ENCODE measurements at regions not wholly inside any gene's neighbourhood (a gene's known extent, or its start where the extent isn't known, plus 50 kb on each side); places are given as distances from the start of the nearest gene placed in this dataset.
"Not testable (repeated sequence)": the region's sequence is repeated elsewhere in the genome, so short reads cannot be mapped to it uniquely, and the experiment has no call there.

- not testable (repeated sequence) for DNase-seq
Measured at GRCh38 chr9:67635067-67635466, 223.7 kb upstream of the ANKRD20A1 start.

- not testable (repeated sequence) for DNase-seq
Measured at GRCh38 chr9:67611900-67612299, 246.8 kb upstream of the ANKRD20A1 start.

GRCh38 chr9:67609872-67610271 is 248.9 kb upstream of the ANKRD20A1 start:
- DNase-seq: not testable (repeated sequence)

- not testable (repeated sequence) for DNase-seq
Measured at GRCh38 chr9:67609435-67609834, 249.3 kb upstream of the ANKRD20A1 start.

- DNase-seq: not testable (repeated sequence)
Measured at GRCh38 chr9:67605113-67605512, 253.6 kb upstream of the ANKRD20A1 start.

GRCh38 chr9:67603609-67604008 is 255.1 kb upstream of the ANKRD20A1 start:
- DNase-seq: not testable (repeated sequence)

- not testable (repeated sequence) for DNase-seq
Measured at GRCh38 chr9:67592424-67592823, 266.3 kb upstream of the ANKRD20A1 start.

- DNase-seq: not testable (repeated sequence)
Measured at GRCh38 chr9:67555874-67556273, 302.9 kb upstream of the ANKRD20A1 start.

- DNase-seq: not testable (repeated sequence)
Measured at GRCh38 chr9:67550044-67550443, 308.7 kb upstream of the ANKRD20A1 start.

GRCh38 chr9:67529834-67530233 is 328.9 kb upstream of the ANKRD20A1 start:
- not testable (repeated sequence) for DNase-seq

GRCh38 chr9:67516938-67517337 is 341.8 kb upstream of the ANKRD20A1 start:
- DNase-seq: not testable (repeated sequence)

- not testable (repeated sequence) for DNase-seq
Measured at GRCh38 chr9:67514587-67514986, 344.1 kb upstream of the ANKRD20A1 start.

GRCh38 chr9:67503728-67504369 is 354.9 kb upstream of the ANKRD20A1 start:
- not testable (repeated sequence) for DNase-seq

GRCh38 chr9:67492028-67492427 is 366.7 kb upstream of the ANKRD20A1 start:
- not testable (repeated sequence) for DNase-seq

GRCh38 chr9:67477465-67477864 is 381.3 kb upstream of the ANKRD20A1 start:
- DNase-seq: not testable (repeated sequence)

GRCh38 chr9:67470739-67471138 is 388.0 kb upstream of the ANKRD20A1 start:
- DNase-seq: not testable (repeated sequence)

- DNase-seq: not testable (repeated sequence)
Measured at GRCh38 chr9:67468326-67468725, 390.4 kb upstream of the ANKRD20A1 start.

GRCh38 chr9:67461796-67462757 is 396.7 kb upstream of the ANKRD20A1 start:
- not testable (repeated sequence) for DNase-seq

- DNase-seq: not testable (repeated sequence)
Measured at GRCh38 chr9:67452941-67453340, 405.8 kb upstream of the ANKRD20A1 start.

GRCh38 chr9:67442313-67442712 is 416.4 kb upstream of the ANKRD20A1 start:
- not testable (repeated sequence) for DNase-seq

- DNase-seq: not testable (repeated sequence)
Measured at GRCh38 chr9:67437011-67437410, 421.7 kb upstream of the ANKRD20A1 start.

GRCh38 chr9:67424881-67425280 is 432.5 kb upstream of the SPATA31A3 start:
- DNase-seq: not testable (repeated sequence)

- DNase-seq: not testable (repeated sequence)
Measured at GRCh38 chr9:67423049-67423728, 430.8 kb upstream of the SPATA31A3 start.
